NCI-H82 treated with DMSO at 0.1 percent for 48 hours (cell line): ENCODE measurements at regions not wholly inside any gene's neighbourhood (a gene's known extent, or its start where the extent isn't known, plus 50 kb on each side); places are given as distances from the start of the nearest gene placed in this dataset.

Experiments used
- DNase-seq: peaks from one replicate; lab custom pipeline; 2025; ENCODE audit not compliant: unreplicated experiment; lab: John Stamatoyannopoulos, UW

DNA sequence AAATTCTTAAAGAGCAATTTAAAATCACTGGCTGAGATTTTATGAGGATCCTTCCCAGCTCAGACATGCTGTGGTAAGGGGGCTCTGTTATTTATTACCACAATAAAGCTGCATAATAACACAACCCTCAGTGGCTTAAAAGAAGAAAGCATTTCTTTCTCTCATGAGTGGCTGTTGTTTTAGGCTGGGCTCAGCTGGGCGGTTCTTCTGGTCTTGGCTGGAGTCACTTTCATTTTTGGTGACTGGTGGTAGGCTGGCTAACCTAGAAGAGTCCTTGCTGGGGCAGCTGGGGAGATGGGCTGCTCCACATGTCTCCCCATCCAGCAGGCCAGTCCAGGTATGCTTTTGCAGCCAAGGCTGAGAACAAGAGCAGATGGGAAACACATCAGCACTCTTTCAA lies 113.0 kb upstream of the MSX1 start:
- DNase-seq: no peak

- DNase-seq: no peak
Observed at GRCh38 chr4:4740071-4740470, 119.4 kb upstream of the MSX1 start.

GRCh38 chr4:4735870-4736269 lies 123.6 kb upstream of the MSX1 start:
- DNase-seq: no peak

DNA sequence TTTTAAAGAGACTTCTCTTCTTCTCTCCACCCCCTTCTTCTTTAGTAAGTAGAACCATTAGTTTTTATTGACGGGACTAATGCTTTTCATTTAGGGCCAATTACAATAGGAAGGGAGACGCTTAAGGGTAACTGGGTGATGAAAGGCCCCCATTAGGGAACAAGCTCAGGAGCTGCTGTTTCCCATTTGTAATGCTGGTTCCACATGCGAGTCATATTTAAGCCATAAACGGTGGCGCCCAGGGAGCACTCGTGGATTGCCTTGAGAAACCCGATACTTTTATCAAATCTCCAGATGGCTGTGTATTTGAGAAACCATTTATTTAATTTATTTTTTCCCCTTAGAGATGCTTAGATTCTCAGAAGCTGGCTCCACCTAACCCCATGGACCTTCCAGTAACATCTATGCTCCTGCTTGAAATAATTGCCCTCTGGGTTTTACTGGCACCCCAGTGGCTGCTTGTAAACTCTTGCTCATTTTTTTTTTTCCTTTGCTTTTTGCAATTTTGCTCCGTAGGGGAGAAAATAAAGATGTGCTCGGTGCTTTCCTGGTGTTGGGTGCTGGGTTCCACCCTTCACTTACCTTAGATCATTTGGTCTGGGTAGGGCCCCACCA lies 124.2 kb upstream of the MSX1 start:
- no peak for DNase-seq

GRCh38 chr4:4734425-4734824 lies 125.0 kb upstream of the MSX1 start:
- DNase-seq: peak; percentile 11

DNA sequence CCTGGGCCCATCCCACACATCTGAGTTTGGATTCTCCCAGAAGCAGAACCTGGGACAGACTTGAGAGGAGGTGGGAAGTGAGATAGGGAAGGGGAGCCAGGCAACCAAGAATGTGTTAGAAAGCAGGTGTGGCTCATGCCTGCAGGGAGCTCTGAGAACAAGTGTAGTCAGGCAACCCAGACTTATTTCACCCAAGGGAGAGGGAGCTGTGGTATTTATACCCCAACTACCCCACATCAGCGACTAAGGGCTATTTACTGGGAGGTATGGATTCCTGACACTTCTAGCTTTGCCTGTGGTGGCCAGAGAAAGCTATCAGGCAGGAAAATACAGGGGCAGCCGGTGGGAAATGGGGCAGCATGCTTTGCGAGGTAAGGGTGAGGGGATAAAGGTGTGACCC lies 125.8 kb upstream of the MSX1 start:
- DNase-seq: no peak

- DNase-seq: no peak
Observed at GRCh38 chr4:4730249-4730648, 129.2 kb upstream of the MSX1 start.

GRCh38 chr4:4729206-4729605 lies 130.3 kb upstream of the MSX1 start:
- no peak for DNase-seq

DNA sequence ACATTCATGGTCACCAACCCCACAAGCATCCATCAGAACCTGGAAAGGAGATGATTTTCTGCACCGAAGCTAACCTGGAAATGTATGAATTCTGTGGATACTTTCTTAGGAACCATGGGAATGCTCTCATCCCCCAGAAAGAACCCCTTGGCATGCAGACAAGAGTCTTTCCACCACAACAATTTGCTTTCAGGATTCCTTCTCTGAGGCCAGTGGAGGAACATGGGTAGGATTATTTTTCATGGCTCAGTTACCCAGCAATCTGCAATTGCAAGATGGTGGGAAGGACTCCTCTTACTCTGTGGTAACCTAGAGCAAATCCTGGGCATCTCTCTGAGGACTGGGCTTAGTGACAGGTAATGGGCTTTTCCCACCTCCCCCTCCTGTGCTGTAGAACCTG lies 131.9 kb upstream of the MSX1 start:
- no peak for DNase-seq

GRCh38 chr4:4726051-4726450 lies 133.4 kb upstream of the MSX1 start:
- DNase-seq: no peak

DNA sequence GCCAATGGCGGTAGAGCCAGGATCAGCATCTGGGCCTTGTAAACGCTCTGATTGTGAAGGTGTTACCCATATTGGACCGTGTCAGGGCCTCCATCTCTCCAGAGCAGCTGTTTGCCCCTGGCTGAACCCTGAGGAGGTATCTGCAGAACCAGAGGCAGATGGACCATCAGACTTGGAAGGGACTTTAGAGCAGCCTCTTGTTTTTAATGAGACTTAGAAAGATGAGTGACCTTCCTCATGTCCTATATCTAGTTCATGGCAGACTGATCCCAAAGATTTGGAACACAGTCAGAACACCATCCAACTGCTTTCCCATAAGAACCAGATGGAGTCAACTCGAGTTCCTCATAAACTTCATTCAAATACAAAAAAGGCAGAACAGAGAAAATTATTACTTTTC lies 135.1 kb upstream of the MSX1 start:
- DNase-seq: no peak

DNA sequence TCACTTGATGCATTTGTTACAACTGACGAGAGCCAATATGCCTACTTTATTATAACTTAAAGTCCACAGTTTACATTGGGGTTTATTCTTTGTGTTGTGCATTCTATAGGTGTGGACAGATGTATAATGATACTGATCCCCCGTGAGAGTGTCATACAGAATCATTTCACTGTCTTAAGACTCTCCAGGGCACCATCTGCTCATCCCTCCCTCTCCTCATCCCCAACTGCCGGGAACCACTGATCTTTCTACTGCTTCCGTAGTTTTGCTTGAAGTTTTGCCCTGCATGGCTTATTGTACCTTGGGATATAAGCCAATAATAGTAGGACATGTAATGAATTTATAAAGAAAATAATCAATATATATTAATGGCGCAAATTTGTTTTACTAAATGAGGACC lies 137.8 kb upstream of the MSX1 start:
- peak; percentile 74 for DNase-seq

- DNase-seq: peak; percentile 61
Observed at GRCh38 chr4:4720646-4721045, 138.8 kb upstream of the MSX1 start.

DNA sequence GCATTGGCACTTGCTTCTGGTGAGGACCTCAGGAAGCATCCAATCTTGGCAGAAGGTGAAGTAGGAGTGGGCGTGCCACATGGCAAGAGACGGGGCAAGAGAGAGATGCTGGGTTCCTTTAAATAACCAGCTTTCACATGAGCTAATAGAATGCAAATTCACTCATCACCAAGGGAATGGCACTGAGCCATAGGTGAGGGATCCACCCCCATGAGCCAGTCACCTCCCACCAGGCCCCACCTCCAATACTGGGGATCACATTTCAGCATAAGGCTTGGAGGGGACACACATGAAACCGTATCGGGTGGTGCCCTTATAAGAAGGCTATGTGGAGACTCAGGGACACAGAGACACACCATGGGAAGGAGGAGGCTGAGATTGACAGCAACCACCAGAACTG lies 140.0 kb upstream of the MSX1 start:
- DNase-seq: no peak

DNA sequence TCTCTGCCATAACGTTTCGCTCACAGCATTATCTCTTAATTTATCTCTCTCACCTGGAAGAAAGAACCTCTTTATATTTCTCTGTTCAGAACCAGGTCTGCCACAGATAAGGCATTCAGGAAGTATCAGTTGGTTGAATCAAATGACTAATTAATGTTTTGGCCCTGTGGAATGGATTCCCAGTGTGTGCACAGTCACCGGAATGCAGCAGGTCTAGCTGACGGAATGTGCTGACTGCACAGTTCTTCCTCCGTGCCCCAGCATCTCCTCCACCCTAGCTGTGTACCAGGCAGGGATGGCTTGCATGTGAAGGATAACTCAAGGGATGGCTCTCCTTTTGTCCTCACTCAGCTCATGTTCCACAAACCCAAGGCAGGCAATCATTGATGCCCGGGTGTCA lies 141.8 kb upstream of the MSX1 start:
- DNase-seq: no peak

DNA sequence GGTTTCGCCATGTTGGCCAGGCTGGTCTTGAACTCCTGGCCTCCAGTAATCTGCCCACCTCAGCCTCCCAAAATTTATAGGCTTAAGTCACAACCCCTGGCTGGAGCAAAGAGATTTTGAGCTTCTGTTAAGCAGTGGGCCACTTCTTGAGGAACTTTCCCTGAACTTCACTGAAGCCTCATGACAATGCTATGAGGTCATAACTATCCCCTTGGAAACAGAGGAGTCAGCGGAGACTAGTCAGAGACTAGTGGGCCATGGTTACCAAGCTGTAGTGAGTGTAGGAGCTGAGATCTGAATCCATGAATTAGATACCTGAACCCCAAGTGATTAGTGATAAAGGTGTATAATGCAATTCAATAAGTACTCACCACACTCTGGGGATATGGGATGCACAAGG lies 145.1 kb upstream of the MSX1 start:
- DNase-seq: no peak

DNA sequence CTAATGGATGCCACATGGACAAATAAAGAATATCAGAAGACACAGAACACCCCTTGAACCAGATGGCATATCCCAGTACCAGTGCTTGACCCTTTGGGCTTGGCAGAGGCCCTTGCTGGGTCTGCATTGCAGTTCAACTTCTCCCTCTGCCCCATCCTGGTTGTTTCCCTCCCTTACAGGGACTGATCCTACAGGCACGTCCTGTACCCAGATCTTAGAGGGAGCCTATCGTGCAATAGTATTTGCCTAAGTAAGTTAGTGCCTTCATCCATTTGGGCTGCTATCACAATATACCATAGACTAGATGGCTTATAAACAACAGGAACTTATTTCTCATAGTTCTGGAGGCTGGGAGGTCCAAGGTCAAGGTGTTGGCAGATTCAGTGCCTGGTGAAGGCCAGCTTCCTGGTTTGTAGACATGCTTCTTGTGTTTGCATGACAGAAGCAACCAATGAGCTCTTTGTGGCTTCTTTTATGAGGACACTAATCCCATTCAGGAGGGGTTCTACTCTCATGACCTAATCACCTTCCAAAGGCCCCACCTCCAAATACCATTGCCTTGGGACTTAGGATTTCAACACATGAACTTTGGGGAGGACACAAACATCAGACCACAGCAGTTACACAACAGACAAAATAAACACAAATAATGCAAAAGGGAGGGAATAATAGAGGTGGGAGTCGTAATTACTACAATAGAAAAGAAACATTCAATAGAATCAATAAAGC lies 146.5 kb upstream of the MSX1 start:
- no peak for DNase-seq

DNA sequence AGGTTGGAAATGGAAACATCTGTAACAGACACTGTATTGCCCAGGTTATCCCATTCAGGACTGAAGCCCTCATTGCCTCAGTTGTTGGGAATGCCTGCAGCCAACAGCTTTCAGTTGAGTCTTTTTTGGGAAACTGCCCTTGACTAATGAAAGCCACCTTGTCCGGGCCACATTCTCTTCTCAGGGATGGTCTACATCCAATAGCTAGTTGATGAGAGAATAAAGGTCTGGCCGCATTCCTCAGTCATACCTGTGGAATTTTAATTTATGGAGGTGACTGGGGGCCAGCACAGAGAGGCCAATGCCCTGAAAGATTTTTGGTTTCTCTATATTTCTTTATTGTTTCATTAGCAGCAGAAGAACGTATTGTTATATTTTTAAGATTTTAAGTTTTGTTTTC lies 147.6 kb upstream of the MSX1 start:
- no peak for DNase-seq

DNA sequence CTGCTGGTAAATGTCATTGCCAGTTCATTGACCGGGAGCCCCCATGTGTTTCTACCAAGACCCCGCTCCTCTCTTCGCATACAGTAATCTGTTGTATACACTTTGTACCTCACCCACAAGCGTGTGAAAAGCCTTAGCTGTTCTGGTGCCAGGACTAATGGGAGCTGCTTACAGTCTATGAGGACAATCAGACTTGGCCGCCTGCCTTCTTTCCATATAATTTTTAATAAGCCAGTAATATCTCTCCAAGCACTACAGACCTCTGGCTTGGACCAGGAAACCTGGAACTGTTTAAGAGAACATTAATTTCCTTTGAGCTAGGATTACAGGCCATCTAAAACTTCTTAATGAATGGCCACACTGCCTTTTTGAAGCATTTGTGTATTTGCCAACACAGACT lies 149.7 kb upstream of the MSX1 start:
- no peak for DNase-seq

- no peak for DNase-seq
Observed at GRCh38 chr4:4704267-4704666, 155.2 kb upstream of the MSX1 start.

DNA sequence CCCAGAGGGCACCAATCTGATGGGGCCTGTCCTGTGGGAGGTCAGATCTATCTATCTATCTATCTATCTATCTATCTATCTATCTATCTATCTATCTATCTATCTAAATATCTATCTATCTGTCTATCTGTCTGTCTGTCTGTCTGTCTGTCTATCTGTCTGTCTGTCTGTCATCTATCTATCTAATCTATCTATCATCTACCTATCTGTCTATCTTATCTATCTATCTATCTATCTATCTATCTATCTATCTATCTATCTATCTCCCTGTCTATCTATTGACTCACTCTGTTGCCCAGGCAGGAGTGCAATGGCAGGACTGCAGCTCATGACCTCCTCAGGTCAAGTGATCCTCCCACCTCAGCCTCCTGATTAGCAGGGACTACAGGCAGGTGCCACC lies 155.7 kb upstream of the STX18 start:
- DNase-seq: no peak

- DNase-seq: peak; percentile 61
Observed at GRCh38 chr4:4696530-4696929, 154.7 kb upstream of the STX18 start.

DNA sequence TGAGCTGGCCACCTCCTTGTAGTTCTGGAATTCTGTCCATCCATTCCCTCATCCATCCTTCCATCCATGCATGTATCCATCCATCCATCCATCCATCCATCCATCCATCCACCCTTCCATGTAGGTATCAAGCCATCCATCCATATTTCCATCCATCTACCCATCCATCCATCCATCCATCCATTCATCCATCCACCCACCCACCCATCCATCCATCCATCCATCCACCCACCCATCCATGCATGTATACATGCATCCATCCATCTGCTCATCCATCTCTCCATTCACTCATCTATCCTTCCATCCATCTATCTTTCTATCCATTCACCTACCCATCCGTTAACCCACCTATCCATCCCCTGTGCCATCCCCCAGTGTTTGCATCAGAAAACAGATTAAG lies 153.6 kb upstream of the STX18 start:
- DNase-seq: no peak
